ENCODE measurements at regions not wholly inside any gene's neighbourhood (a gene's known extent, or its start where the extent isn't known, plus 50 kb on each side); places are given as distances from the start of the nearest gene placed in this dataset.
"Not testable (repeated sequence)": the region's sequence is repeated elsewhere in the genome, so short reads cannot be mapped to it uniquely, and the experiment has no call there.

- DNase-seq (ENCODE audit: low spot score), result no peak
Observed at GRCh38 chr6:90463359-90463758, 123.5 kb downstream of the MAP3K7 start.

GRCh38 chr6:90462102-90462501 is 124.8 kb downstream of the MAP3K7 start:
- no peak for DNase-seq (ENCODE audit: low spot score)

GRCh38 chr6:90461383-90461782 is 125.5 kb downstream of the MAP3K7 start:
- no peak for DNase-seq (ENCODE audit: low spot score)

GRCh38 chr6:90460051-90460450 is 126.8 kb downstream of the MAP3K7 start:
- DNase-seq (ENCODE audit: low spot score), result no peak

- no peak for DNase-seq (ENCODE audit: low spot score)
Observed at GRCh38 chr6:90459225-90459758, 127.6 kb downstream of the MAP3K7 start.

- DNase-seq (ENCODE audit: low spot score), result no peak
Observed at GRCh38 chr6:90458353-90459224, 128.3 kb downstream of the MAP3K7 start.

GRCh38 chr6:90457867-90458259 is 129.0 kb downstream of the MAP3K7 start:
- no peak for DNase-seq (ENCODE audit: low spot score)

GRCh38 chr6:90456997-90457866 is 129.6 kb downstream of the MAP3K7 start:
- DNase-seq (ENCODE audit: low spot score), result not testable (repeated sequence)

- DNase-seq (ENCODE audit: low spot score), result no peak
Observed at GRCh38 chr6:90456001-90456400, 130.9 kb downstream of the MAP3K7 start.

GRCh38 chr6:90454836-90455427 is 131.9 kb downstream of the MAP3K7 start:
- DNase-seq (ENCODE audit: low spot score), result no peak

GRCh38 chr6:90450268-90450953 is 136.5 kb downstream of the MAP3K7 start:
- DNase-seq (ENCODE audit: low spot score), result no peak

GRCh38 chr6:90449311-90449710 is 137.6 kb downstream of the MAP3K7 start:
- no peak for DNase-seq (ENCODE audit: low spot score)

- DNase-seq (ENCODE audit: low spot score), result no peak
Observed at GRCh38 chr6:90448836-90449235, 138.0 kb downstream of the MAP3K7 start.

GRCh38 chr6:90446164-90446563 is 140.7 kb downstream of the MAP3K7 start:
- DNase-seq (ENCODE audit: low spot score), result no peak

GRCh38 chr6:90445533-90446108 is 141.3 kb downstream of the MAP3K7 start:
- no peak for DNase-seq (ENCODE audit: low spot score)

GRCh38 chr6:90444160-90444714 is 142.6 kb downstream of the MAP3K7 start:
- DNase-seq (ENCODE audit: low spot score), result no peak

- no peak for DNase-seq (ENCODE audit: low spot score)
Observed at GRCh38 chr6:90442366-90442765, 144.5 kb downstream of the MAP3K7 start.

- no peak for DNase-seq (ENCODE audit: low spot score)
Observed at GRCh38 chr6:90440586-90441283, 144.1 kb upstream of the BACH2 start.

- DNase-seq (ENCODE audit: low spot score), result no peak
Observed at GRCh38 chr6:90439586-90439985, 142.9 kb upstream of the BACH2 start.

GRCh38 chr6:90436403-90436802 is 139.8 kb upstream of the BACH2 start:
- no peak for DNase-seq (ENCODE audit: low spot score)

All from AG08395 (cell line).